Right forelimb (tissue), 1 donor: ENCODE measurements at regions not wholly inside any gene's neighbourhood (a gene's known extent, or its start where the extent isn't known, plus 50 kb on each side); places are given as distances from the start of the nearest gene placed in this dataset.

Experiments used
- DNase-seq: peaks from one replicate; pipeline ENCODE4 v3.0.0-alpha.2; 2018

- no peak for DNase-seq
Measured at GRCh38 chr1:13878021-13878420, 178.0 kb downstream of the PRDM2 start.

GRCh38 chr1:13878451-13878850 is 178.5 kb downstream of the PRDM2 start:
- DNase-seq, result no peak

- DNase-seq, result no peak
Measured at GRCh38 chr1:13881385-13882088, 181.5 kb downstream of the PRDM2 start.

- DNase-seq, result no peak
Measured at GRCh38 chr1:13888351-13888986, 188.5 kb downstream of the PRDM2 start.

- DNase-seq, result no peak
Measured at GRCh38 chr1:13889495-13889894, 189.5 kb downstream of the PRDM2 start.

GRCh38 chr1:13890766-13891165 is 190.8 kb downstream of the PRDM2 start:
- DNase-seq, result no peak

GRCh38 chr1:13892198-13892597 is 192.2 kb downstream of the PRDM2 start:
- no peak for DNase-seq

GRCh38 chr1:13892671-13893325 is 192.8 kb downstream of the PRDM2 start:
- peak; percentile 47 for DNase-seq

GRCh38 chr1:13893409-13893821 is 193.4 kb downstream of the PRDM2 start:
- DNase-seq, result no peak

- no peak for DNase-seq
Measured at GRCh38 chr1:13896932-13897331, 196.9 kb downstream of the PRDM2 start.

GRCh38 chr1:13898406-13898805 is 198.4 kb downstream of the PRDM2 start:
- no peak for DNase-seq

GRCh38 chr1:13899856-13900255 is 199.9 kb downstream of the PRDM2 start:
- DNase-seq, result no peak

- DNase-seq, result no peak
Measured at GRCh38 chr1:13900583-13900982, 200.6 kb downstream of the PRDM2 start.

GRCh38 chr1:13901039-13901438 is 201.1 kb downstream of the PRDM2 start:
- DNase-seq, result no peak

GRCh38 chr1:13901597-13901996 is 201.6 kb downstream of the PRDM2 start:
- DNase-seq, result no peak

GRCh38 chr1:13908128-13908527 is 208.1 kb downstream of the PRDM2 start:
- no peak for DNase-seq

GRCh38 chr1:13911697-13912619 is 212.0 kb downstream of the PRDM2 start:
- no peak for DNase-seq

- DNase-seq, result no peak
Measured at GRCh38 chr1:13913396-13913795, 213.4 kb downstream of the PRDM2 start.

- no peak for DNase-seq
Measured at GRCh38 chr1:13916530-13916929, 216.5 kb downstream of the PRDM2 start.

- no peak for DNase-seq
Measured at GRCh38 chr1:13917607-13918006, 217.6 kb downstream of the PRDM2 start.

- DNase-seq, result no peak
Measured at GRCh38 chr1:13918862-13919261, 218.9 kb downstream of the PRDM2 start.

GRCh38 chr1:13921190-13921589 is 221.2 kb downstream of the PRDM2 start:
- no peak for DNase-seq

- DNase-seq, result no peak
Measured at GRCh38 chr1:13922466-13923110, 222.6 kb downstream of the PRDM2 start.
